IMR-90 (cell line): ENCODE measurements at regions not wholly inside any gene's neighbourhood (a gene's known extent, or its start where the extent isn't known, plus 50 kb on each side); places are given as distances from the start of the nearest gene placed in this dataset.

Experiments
- ATAC-seq: fragments of 200-7000 bp; cut with Tn5 transposase; 2 replicates; pipeline ENCODE4 v1.9.1; 2020; ENCODE audit warnings: low read depth, mild to moderate bottlenecking, moderate library complexity
- BruUV-seq: library from RNA; stranded (reverse); fragments of 400-500 nt; replicated peaks from 2 replicates; lab custom pipeline; 2021; lab: Mats Ljungman, UMichigan
- CTCF ChIA-PET: fragments of 300-600 bp; formaldehyde crosslinking; extraction: SDS; loops from one replicate; lab custom pipeline; 2021; ENCODE audit warnings: antibody characterized with exemption; lab: Yijun Ruan, JAX
- POLR2A ChIA-PET: fragments of 300-600 bp; sonication (Branson Sonifier 250); formaldehyde crosslinking; loops from one replicate; lab custom pipeline; 2022; ENCODE audit warnings: antibody characterized with exemption; ENCODE audit not compliant: unreplicated experiment; lab: Charles Lee
- DNase-seq: peaks from one replicate; pipeline ENCODE4 v3.0.0; 2013
- H2AFZ ChIP-seq: replicated peaks from 2 replicates; pipeline ENCODE3; 2013; ENCODE audit warnings: low read length, mild to moderate bottlenecking; ENCODE audit not compliant: poor library complexity
- H2AK5ac ChIP-seq: 2 replicates; pipeline ENCODE4 v1.6.1; 2013; ENCODE audit warnings: low read depth, low read length, inconsistent platforms
- H2AK9ac ChIP-seq: replicated peaks from 2 replicates; pipeline ENCODE3; 2013; ENCODE audit warnings: mild to moderate bottlenecking, low read depth, low read length, moderate library complexity; ENCODE audit not compliant: poor library complexity
- H2BK120ac ChIP-seq: 2 replicates; pipeline ENCODE4 v1.6.1; 2013; ENCODE audit warnings: low read depth, low read length, inconsistent platforms
- H2BK15ac ChIP-seq: 3 replicates; pipeline ENCODE4 v1.6.1; 2013; ENCODE audit warnings: low read depth, low read length, inconsistent platforms
- H2BK20ac ChIP-seq: 2 replicates; pipeline ENCODE4 v1.6.1; 2013; ENCODE audit warnings: low read depth, mild to moderate bottlenecking, inconsistent platforms, low read length, moderate library complexity
- H2BK5ac ChIP-seq: 2 replicates; pipeline ENCODE4 v1.6.1; 2013; ENCODE audit warnings: mild to moderate bottlenecking, low read depth, low read length, inconsistent platforms; ENCODE audit not compliant: poor library complexity, severe bottlenecking
- H3K14ac ChIP-seq: replicated peaks from 2 replicates; pipeline ENCODE4 v1.6.1; 2013; ENCODE audit warnings: low read depth, low read length, inconsistent platforms
- H3K18ac ChIP-seq: 2 replicates; pipeline ENCODE4 v1.6.1; 2013; ENCODE audit warnings: low read depth, low read length, control low read depth
- H3K23ac ChIP-seq: 2 replicates; pipeline ENCODE4 v1.6.1; 2013; ENCODE audit warnings: low read depth, low read length, inconsistent platforms
- H3K27ac ChIP-seq: 2 replicates; pipeline ENCODE4 v1.5.1; 2013; ENCODE audit warnings: mild to moderate bottlenecking, control low read depth, low read length; ENCODE audit not compliant: insufficient read depth
- H3K27me3 ChIP-seq: 2 replicates; pipeline ENCODE4 v1.6.1; 2013; ENCODE audit warnings: low read length; ENCODE audit not compliant: control insufficient read depth, insufficient read depth
- H3K36me3 ChIP-seq: 2 replicates; pipeline ENCODE4 v1.6.1; 2013; ENCODE audit warnings: low read length, mixed read lengths; ENCODE audit not compliant: control insufficient read depth, insufficient read depth
- H3K4ac ChIP-seq: 2 replicates; pipeline ENCODE4 v1.6.1; 2013; ENCODE audit warnings: low read depth, low read length, inconsistent platforms
- H3K4me1 ChIP-seq: 2 replicates; pipeline ENCODE4 v1.6.1; 2013; ENCODE audit warnings: low read length, mixed read lengths; ENCODE audit not compliant: control insufficient read depth, insufficient read depth
- H3K4me2 ChIP-seq: 2 replicates; pipeline ENCODE4 v1.6.1; 2013; ENCODE audit warnings: low read depth, mild to moderate bottlenecking, control low read depth, low read length, moderate library complexity
- H3K4me3 ChIP-seq: 2 replicates; pipeline ENCODE4 v1.5.1; 2013; ENCODE audit warnings: low read depth, mild to moderate bottlenecking, control low read depth, low read length, moderate library complexity; ENCODE audit not compliant: insufficient read depth
- H3K56ac ChIP-seq: 2 replicates; pipeline ENCODE4 v1.6.1; 2013; ENCODE audit warnings: low read length, inconsistent platforms; ENCODE audit not compliant: insufficient read depth; ENCODE audit errors: extremely low read depth
- H3K79me1 ChIP-seq, 2 experiments: 2 replicates each; pipeline ENCODE4 v1.6.1; 2013; ENCODE audit warnings: low read length in 2 of 2, inconsistent platforms in 1 of 2, low read depth in 1 of 2
- H3K9ac ChIP-seq: 2 replicates; pipeline ENCODE4 v1.6.1; 2013; ENCODE audit warnings: low read depth, low read length, control low read depth
- H3K9me1 ChIP-seq: 2 replicates; pipeline ENCODE4 v1.6.1; 2013; ENCODE audit warnings: low read length, inconsistent platforms; ENCODE audit not compliant: insufficient read depth
- H3K9me3 ChIP-seq: 2 replicates; pipeline ENCODE4 v1.6.1; 2013; ENCODE audit warnings: low read length; ENCODE audit not compliant: control insufficient read depth, insufficient read depth
- H4K20me1 ChIP-seq: 2 replicates; pipeline ENCODE4 v1.6.1; 2013; ENCODE audit warnings: low read length, inconsistent platforms; ENCODE audit not compliant: insufficient read depth
- H4K5ac ChIP-seq: 2 replicates; pipeline ENCODE4 v1.6.1; 2013; ENCODE audit warnings: mild to moderate bottlenecking, low read depth, low read length, control low read depth
- H4K8ac ChIP-seq, 2 experiments: 2 replicates each; pipeline ENCODE4 v1.6.1; 2013; ENCODE audit warnings: low read depth in 2 of 2, low read length in 2 of 2, control low read depth in 1 of 2, inconsistent platforms in 1 of 2
- H4K91ac ChIP-seq: 2 replicates; pipeline ENCODE4 v1.6.1; 2013; ENCODE audit warnings: low read depth, low read length, inconsistent platforms; ENCODE audit not compliant: insufficient read depth
- BHLHE40 ChIP-seq: fragments of 150-350 bp; IDR thresholded peaks from 2 replicates; pipeline ENCODE4 v1.6.1; 2016; ENCODE audit warnings: mild to moderate bottlenecking, low read depth, low read length
- FOS ChIP-seq: fragments of 150-350 bp; IDR thresholded peaks from 2 replicates; pipeline ENCODE4 v1.6.1; 2016; ENCODE audit warnings: low read depth, low read length
- MAFK ChIP-seq: IDR thresholded peaks from 2 replicates; pipeline ENCODE4 v1.6.1; 2012; ENCODE audit warnings: low read depth, low read length, improper control_type of control experiment
- MXI1 ChIP-seq: IDR thresholded peaks from 2 replicates; pipeline ENCODE4 v1.6.1; 2012; ENCODE audit warnings: low read depth, mild to moderate bottlenecking, low read length, moderate library complexity, borderline replicate concordance
- POLR2A ChIP-seq: IDR thresholded peaks from 2 replicates; pipeline ENCODE4 v1.6.1; 2012; ENCODE audit warnings: mild to moderate bottlenecking, low read depth, low read length
- RAD21 ChIP-seq: IDR thresholded peaks from 2 replicates; pipeline ENCODE4 v1.6.1; 2012; ENCODE audit warnings: low read length, improper control_type of control experiment
- SMC3 ChIP-seq: fragments of 150-350 bp; IDR thresholded peaks from 2 replicates; pipeline ENCODE4 v1.6.1; 2016; ENCODE audit warnings: low read depth, mild to moderate bottlenecking, antibody characterized with exemption, low read length, moderate library complexity
- WGBS, 2 experiments: methylation state at CpG; one replicate each; pipeline versions ENCODE4 v1.1.5 to v1.1.7; 2013; ENCODE audit warnings: missing lambda C conversion rate in 2 of 2; ENCODE audit not compliant: insufficient read length in 1 of 2; ENCODE audit errors: extremely low coverage in 2 of 2; 5-methylcytosine and 5-hydroxymethylcytosine counted together
- dilution Hi-C: fragments of 300-500 bp; cut with HindIII; formaldehyde crosslinking; loops from one replicate; pipeline ENCODE4 v1.14.3; 2018; ENCODE audit warnings: low sequenced_read_pairs; ENCODE audit not compliant: unreplicated experiment
- in situ Hi-C: fragments of 300-500 bp; cut with MboI; formaldehyde crosslinking; loops from 3 replicates; pipeline ENCODE4 v1.14.3; 2019; ENCODE audit warnings: low sequenced_read_pairs, inconsistent platforms, mixed read lengths
- intact Hi-C: fragments of 100-400 bp; cut with micrococcal nuclease; formaldehyde crosslinking; loops from 2 replicates; pipeline ENCODE4 v1.10.0; 2022
- TF ChIP-seq, protein P1 (sequence below): fragments of 150-350 bp; IDR thresholded peaks from 2 replicates; pipeline ENCODE4 v1.6.1; 2017; ENCODE audit warnings: mild to moderate bottlenecking, antibody characterized with exemption, low read length, low read depth

DNA sequence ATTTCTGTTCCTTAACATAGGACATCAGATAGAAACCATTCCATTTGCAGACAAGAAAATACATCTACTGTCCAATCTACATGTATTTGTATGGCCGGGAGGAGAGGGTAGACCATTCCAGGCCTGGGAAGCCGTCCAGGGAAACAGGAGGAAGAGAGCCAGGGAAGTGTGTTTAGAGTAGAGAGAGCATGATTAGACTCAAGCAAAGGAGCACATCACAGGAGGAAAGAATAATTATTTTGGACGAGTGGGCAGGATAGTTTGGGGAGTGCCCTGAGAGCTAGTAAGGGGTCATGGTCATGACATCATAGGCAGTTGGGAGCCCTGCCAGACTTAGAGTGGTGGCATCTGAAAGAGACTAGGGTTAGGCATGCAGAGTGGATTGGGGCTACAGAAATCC lies 250.0 kb downstream of the HIVEP2 start:
- Histone ChIP-seq H2BK20ac (peak overlapping the region; percentile 9; the same call in 1 of the 2 replicates), H3K36me3 (no peaks in the 10 kb centered on the region), H3K27ac (no peak overlapping the region), H2AFZ (no peak overlapping the region), H4K8ac (no peak overlapping the region), H3K9me3 (no peaks in the 10 kb centered on the region), H3K9me1 (no peaks in the 10 kb centered on the region), H2BK120ac (no peak overlapping the region), H2BK5ac (no peak overlapping the region), H3K4me1 (peaks cover 3% of the 10 kb centered on the region), H3K14ac (no peak overlapping the region), H3K4me2 (no peak overlapping the region), H4K5ac (no peak overlapping the region), H2BK15ac (no peak overlapping the region), H4K20me1 (no peaks in the 10 kb centered on the region), H3K79me1 (no peaks in the 10 kb centered on the region), H3K4ac (no peak overlapping the region), H2AK9ac (no peak overlapping the region), H3K9ac (no peak overlapping the region), H3K23ac (no peak overlapping the region), H3K56ac (no peak overlapping the region), H2AK5ac (no peak overlapping the region), H3K18ac (no peak overlapping the region), H3K4me3 (no peak overlapping the region), H3K27me3 (no peaks in the 10 kb centered on the region), H4K91ac (no peak overlapping the region)
- intact Hi-C loops (no loop called here), in situ Hi-C loops (loop anchor here (25.0 kb wide), 1 partner anchor 1317 kb away; the partner anchor contains the start of gene PLAGL1), dilution Hi-C loops (no loop called here)
- no peak for TF ChIP-seq RAD21
- TF ChIP-seq BHLHE40, result no peak
- no peak for TF ChIP-seq POLR2A
- TF ChIP-seq MAFK, result no peak
- no peak for TF ChIP-seq FOS
- no peak for TF ChIP-seq MXI1
- TF ChIP-seq, protein P1, sequence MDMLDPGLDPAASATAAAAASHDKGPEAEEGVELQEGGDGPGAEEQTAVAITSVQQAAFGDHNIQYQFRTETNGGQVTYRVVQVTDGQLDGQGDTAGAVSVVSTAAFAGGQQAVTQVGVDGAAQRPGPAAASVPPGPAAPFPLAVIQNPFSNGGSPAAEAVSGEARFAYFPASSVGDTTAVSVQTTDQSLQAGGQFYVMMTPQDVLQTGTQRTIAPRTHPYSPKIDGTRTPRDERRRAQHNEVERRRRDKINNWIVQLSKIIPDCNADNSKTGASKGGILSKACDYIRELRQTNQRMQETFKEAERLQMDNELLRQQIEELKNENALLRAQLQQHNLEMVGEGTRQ, result no peak
- TF ChIP-seq SMC3, result no peak
- CTCF ChIA-PET, result no interaction called here
- ATAC-seq (no peak), DNase-seq (peak; percentile 35)
- no TSS peak for BruUV-seq
- WGBS, 2 experiments, result 10% methylated on average over 2 of the region's 3 CpGs; no CpG with 5 or more reads in 1 of the 2 experiments
- POLR2A ChIA-PET, result no interaction called here
